Thyroid gland (tissue), 4 donors: ENCODE measurements at regions not wholly inside any gene's neighbourhood (a gene's known extent, or its start where the extent isn't known, plus 50 kb on each side); places are given as distances from the start of the nearest gene placed in this dataset.

Experiments used
- POLR2A ChIP-seq, 2 donors: fragments of 450-650 bp; IDR thresholded peaks; one replicate each; pipeline ENCODE4 v1.6.1; 2017; ENCODE audit warnings: antibody characterized with exemption in 2 of 2, mild to moderate bottlenecking in 2 of 2, moderate library complexity in 1 of 2
- TF ChIP-seq, protein P1 (sequence below), 6 experiments: fragments of 200-600 bp in 3 of 6; fragments of 450-650 bp in 3 of 6; sonication (generic) in 3 of 6; IDR thresholded peaks; one replicate each; pipeline ENCODE4 v1.5.1; 2016 to 2019; ENCODE audit warnings: antibody characterized with exemption in 6 of 6, mild to moderate bottlenecking in 2 of 6, inconsistent platforms in 1 of 6, moderate library complexity in 1 of 6

DNA sequence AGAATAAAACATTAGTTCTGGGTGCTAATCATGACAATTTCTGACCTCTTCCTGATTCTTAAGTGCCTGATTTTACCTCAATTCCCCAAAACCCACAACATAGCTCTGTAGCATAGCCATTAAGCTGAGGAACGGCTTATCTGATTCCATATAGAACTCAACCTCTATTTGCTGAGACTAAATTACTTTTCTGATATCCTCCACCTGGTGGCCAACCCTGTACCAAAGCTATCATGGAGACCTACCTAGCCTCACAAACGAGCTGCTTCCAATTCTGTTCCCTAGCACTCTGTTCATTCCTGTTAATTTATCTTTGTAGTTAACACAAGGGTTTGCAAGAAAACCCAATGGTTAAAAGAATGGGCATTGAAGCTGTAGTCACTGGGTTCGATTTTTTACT lies 245.2 kb downstream of the PLOD2 start:
- TF ChIP-seq, protein P1, sequence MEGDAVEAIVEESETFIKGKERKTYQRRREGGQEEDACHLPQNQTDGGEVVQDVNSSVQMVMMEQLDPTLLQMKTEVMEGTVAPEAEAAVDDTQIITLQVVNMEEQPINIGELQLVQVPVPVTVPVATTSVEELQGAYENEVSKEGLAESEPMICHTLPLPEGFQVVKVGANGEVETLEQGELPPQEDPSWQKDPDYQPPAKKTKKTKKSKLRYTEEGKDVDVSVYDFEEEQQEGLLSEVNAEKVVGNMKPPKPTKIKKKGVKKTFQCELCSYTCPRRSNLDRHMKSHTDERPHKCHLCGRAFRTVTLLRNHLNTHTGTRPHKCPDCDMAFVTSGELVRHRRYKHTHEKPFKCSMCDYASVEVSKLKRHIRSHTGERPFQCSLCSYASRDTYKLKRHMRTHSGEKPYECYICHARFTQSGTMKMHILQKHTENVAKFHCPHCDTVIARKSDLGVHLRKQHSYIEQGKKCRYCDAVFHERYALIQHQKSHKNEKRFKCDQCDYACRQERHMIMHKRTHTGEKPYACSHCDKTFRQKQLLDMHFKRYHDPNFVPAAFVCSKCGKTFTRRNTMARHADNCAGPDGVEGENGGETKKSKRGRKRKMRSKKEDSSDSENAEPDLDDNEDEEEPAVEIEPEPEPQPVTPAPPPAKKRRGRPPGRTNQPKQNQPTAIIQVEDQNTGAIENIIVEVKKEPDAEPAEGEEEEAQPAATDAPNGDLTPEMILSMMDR (IDR thresholded peaks at IDR 0.05) = no peak
- no peak for TF ChIP-seq POLR2A (IDR thresholded peaks at IDR 0.05)
